HCT116 (cell line): ENCODE measurements at regions not wholly inside any gene's neighbourhood (a gene's known extent, or its start where the extent isn't known, plus 50 kb on each side); places are given as distances from the start of the nearest gene placed in this dataset.

ENCODE experiments used
- ELF1 ChIP-seq: IDR thresholded peaks from 2 replicates; pipeline ENCODE4 v1.6.1; 2012; ENCODE audit warnings: low read depth, borderline replicate concordance
- EZH2 ChIP-seq: fragments of 200-600 bp; sonication (generic); IDR thresholded peaks from 2 replicates; pipeline ENCODE4 v1.6.1; 2017; ENCODE audit warnings: antibody characterized with exemption, mixed run types
- EZH2phosphoT487 ChIP-seq: fragments of 200-600 bp; IDR thresholded peaks from 2 replicates; pipeline ENCODE4 v1.6.1; 2018; ENCODE audit warnings: antibody characterized with exemption, borderline replicate concordance
- JUND ChIP-seq: IDR thresholded peaks from 2 replicates; pipeline ENCODE4 v1.6.1; 2012
- POLR2A ChIP-seq: IDR thresholded peaks from 2 replicates; pipeline ENCODE4 v1.7.0; 2011; ENCODE audit warnings: borderline replicate concordance; ENCODE audit not compliant: insufficient read depth, insufficient read length; ENCODE audit errors: extremely low read depth
- POLR2AphosphoS5 ChIP-seq: IDR thresholded peaks from 2 replicates; pipeline ENCODE4 v1.6.1; 2011; ENCODE audit warnings: mild to moderate bottlenecking, low read depth, low read length, moderate library complexity
- RAD21 ChIP-seq: IDR thresholded peaks from 2 replicates; pipeline ENCODE4 v1.6.1; 2012; ENCODE audit warnings: low read depth, mild to moderate bottlenecking
- SRF ChIP-seq: IDR thresholded peaks from 2 replicates; pipeline ENCODE4 v1.6.1; 2012; ENCODE audit warnings: low read depth
- YY1 ChIP-seq: IDR thresholded peaks from 2 replicates; pipeline ENCODE4 v1.6.1; 2011; ENCODE audit warnings: low read length, low read depth, moderate library complexity, mild to moderate bottlenecking; ENCODE audit not compliant: insufficient replicate concordance; ENCODE audit errors: extremely low read depth
- ZBTB33 ChIP-seq: IDR thresholded peaks from 2 replicates; pipeline ENCODE4 v1.6.1; 2011; ENCODE audit warnings: mild to moderate bottlenecking, low read length, moderate library complexity; ENCODE audit not compliant: insufficient replicate concordance; ENCODE audit errors: extremely low read depth
- TF ChIP-seq, protein P1 (sequence below): IDR thresholded peaks from 2 replicates; pipeline ENCODE4 v1.6.1; 2012
- TF ChIP-seq, protein P2 (sequence below), 3 experiments: fragments of 200-600 bp in 1 of 3; sonication (generic) in 1 of 3; IDR thresholded peaks in 2 of 3; conservative IDR thresholded peaks in 1 of 3; 2 replicates each; pipeline ENCODE4 v1.5.1; 2012 to 2017; ENCODE audit warnings: low read depth in 2 of 3, low read length in 2 of 3, antibody characterized with exemption in 1 of 3, borderline replicate concordance in 1 of 3, control low read depth in 1 of 3, mild to moderate bottlenecking in 1 of 3, mixed read lengths in 1 of 3, mixed run types in 1 of 3, moderate library complexity in 1 of 3; ENCODE audit not compliant: insufficient read depth in 1 of 3
- TF ChIP-seq, protein P3 (sequence below): IDR thresholded peaks from 2 replicates; pipeline ENCODE4 v1.6.1; 2012

GRCh38 chr15:94611656-94612055 is 380.3 kb downstream of the MCTP2 start:
- TF ChIP-seq, protein P1, sequence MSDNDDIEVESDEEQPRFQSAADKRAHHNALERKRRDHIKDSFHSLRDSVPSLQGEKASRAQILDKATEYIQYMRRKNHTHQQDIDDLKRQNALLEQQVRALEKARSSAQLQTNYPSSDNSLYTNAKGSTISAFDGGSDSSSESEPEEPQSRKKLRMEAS = no peak
- TF ChIP-seq, protein P2, sequence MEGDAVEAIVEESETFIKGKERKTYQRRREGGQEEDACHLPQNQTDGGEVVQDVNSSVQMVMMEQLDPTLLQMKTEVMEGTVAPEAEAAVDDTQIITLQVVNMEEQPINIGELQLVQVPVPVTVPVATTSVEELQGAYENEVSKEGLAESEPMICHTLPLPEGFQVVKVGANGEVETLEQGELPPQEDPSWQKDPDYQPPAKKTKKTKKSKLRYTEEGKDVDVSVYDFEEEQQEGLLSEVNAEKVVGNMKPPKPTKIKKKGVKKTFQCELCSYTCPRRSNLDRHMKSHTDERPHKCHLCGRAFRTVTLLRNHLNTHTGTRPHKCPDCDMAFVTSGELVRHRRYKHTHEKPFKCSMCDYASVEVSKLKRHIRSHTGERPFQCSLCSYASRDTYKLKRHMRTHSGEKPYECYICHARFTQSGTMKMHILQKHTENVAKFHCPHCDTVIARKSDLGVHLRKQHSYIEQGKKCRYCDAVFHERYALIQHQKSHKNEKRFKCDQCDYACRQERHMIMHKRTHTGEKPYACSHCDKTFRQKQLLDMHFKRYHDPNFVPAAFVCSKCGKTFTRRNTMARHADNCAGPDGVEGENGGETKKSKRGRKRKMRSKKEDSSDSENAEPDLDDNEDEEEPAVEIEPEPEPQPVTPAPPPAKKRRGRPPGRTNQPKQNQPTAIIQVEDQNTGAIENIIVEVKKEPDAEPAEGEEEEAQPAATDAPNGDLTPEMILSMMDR (IDR thresholded peaks at IDR 0.05 in 2 of 3, conservative IDR thresholded peaks at IDR 0.05 in 1 of 3; ENCODE audit: borderline replicate concordance in 1 of 3, insufficient read depth in 1 of 3, low read depth in 2 of 3, low read length in 2 of 3) = no peak
- no peak for TF ChIP-seq POLR2AphosphoS5
- no peak for TF ChIP-seq POLR2A
- no peak for TF ChIP-seq ELF1
- no peak for TF ChIP-seq EZH2
- no peak for TF ChIP-seq RAD21
- TF ChIP-seq, protein P3, sequence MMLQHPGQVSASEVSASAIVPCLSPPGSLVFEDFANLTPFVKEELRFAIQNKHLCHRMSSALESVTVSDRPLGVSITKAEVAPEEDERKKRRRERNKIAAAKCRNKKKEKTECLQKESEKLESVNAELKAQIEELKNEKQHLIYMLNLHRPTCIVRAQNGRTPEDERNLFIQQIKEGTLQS = no peak
- no peak for TF ChIP-seq SRF
- no peak for TF ChIP-seq YY1
- TF ChIP-seq EZH2phosphoT487 = no peak
- no peak for TF ChIP-seq JUND
- no peak for TF ChIP-seq ZBTB33
